NCI-H128 (cell line): ENCODE measurements at regions not wholly inside any gene's neighbourhood (a gene's known extent, or its start where the extent isn't known, plus 50 kb on each side); places are given as distances from the start of the nearest gene placed in this dataset.
A peak's percentile ranks its signal among the peaks of the same experiment; 100 is the strongest.

Source experiments
- DNase-seq: peaks from one replicate; lab custom pipeline; 2025; ENCODE audit not compliant: unreplicated experiment; lab: John Stamatoyannopoulos, UW

GRCh38 chr10:123552760-123553554, 113.2 kb upstream of the GPR26 start:
- DNase-seq = no peak

GRCh38 chr10:123553810-123554430, 112.2 kb upstream of the GPR26 start:
- no peak for DNase-seq

- no peak for DNase-seq
Observed at GRCh38 chr10:123554656-123555055, 111.5 kb upstream of the GPR26 start.

GRCh38 chr10:123555616-123556015, 110.5 kb upstream of the GPR26 start:
- DNase-seq = no peak

GRCh38 chr10:123556049-123556448, 110.1 kb upstream of the GPR26 start:
- no peak for DNase-seq

- DNase-seq = no peak
Observed at GRCh38 chr10:123556736-123557135, 109.4 kb upstream of the GPR26 start.

- DNase-seq = no peak
Observed at GRCh38 chr10:123557366-123558108, 108.6 kb upstream of the GPR26 start.

- DNase-seq = no peak
Observed at GRCh38 chr10:123558651-123559050, 107.5 kb upstream of the GPR26 start.

- peak; percentile 8 for DNase-seq
Observed at GRCh38 chr10:123559066-123559822, 106.9 kb upstream of the GPR26 start.

- DNase-seq = no peak
Observed at GRCh38 chr10:123559823-123560092, 106.4 kb upstream of the GPR26 start.

- DNase-seq = no peak
Observed at GRCh38 chr10:123560301-123561140, 105.6 kb upstream of the GPR26 start.

- DNase-seq = no peak
Observed at GRCh38 chr10:123561141-123561440, 105.1 kb upstream of the GPR26 start.

GRCh38 chr10:123562387-123562786, 103.8 kb upstream of the GPR26 start:
- DNase-seq = no peak

- DNase-seq = no peak
Observed at GRCh38 chr10:123562811-123563580, 103.2 kb upstream of the GPR26 start.

GRCh38 chr10:123563581-123563855, 102.6 kb upstream of the GPR26 start:
- DNase-seq = no peak

- no peak for DNase-seq
Observed at GRCh38 chr10:123563994-123564393, 102.2 kb upstream of the GPR26 start.

- no peak for DNase-seq
Observed at GRCh38 chr10:123564631-123565030, 101.5 kb upstream of the GPR26 start.

- DNase-seq = no peak
Observed at GRCh38 chr10:123565691-123566660, 100.2 kb upstream of the GPR26 start.
